ENCODE measurements at regions not wholly inside any gene's neighbourhood (a gene's known extent, or its start where the extent isn't known, plus 50 kb on each side); places are given as distances from the start of the nearest gene placed in this dataset.

- Histone ChIP-seq H3K9ac (ENCODE audit: low read length) (no peak overlapping the region), H3K27ac (ENCODE audit: low read length) (no peak overlapping the region), H4K20me1 (ENCODE audit: insufficient read depth, low read length) (no peaks in the 10 kb centered on the region), H3K4me3 (ENCODE audit: low read length) (no peak overlapping the region), H3K9me3 (ENCODE audit: insufficient read depth, low read length) (0 out of 2 replicates have a peak, but pooled peaks cover 2% of the 10 kb centered on the region), H3K36me3 (replicated peaks; ENCODE audit: low read depth, low read length) (no peaks in the 10 kb centered on the region), H3K4me1 (ENCODE audit: low read length) (no peaks in the 10 kb centered on the region), H3K79me2 (ENCODE audit: low read length) (no peaks in the 10 kb centered on the region), H3K27me3 (ENCODE audit: low read depth, low read length) (peaks cover 6% of the 10 kb centered on the region; the same call in 1 of the 2 replicates), H3K4me2 (ENCODE audit: low read length) (no peak overlapping the region), H2AFZ (ENCODE audit: low read depth, low read length) (no peak overlapping the region)
- TF ChIP-seq CTCF (IDR thresholded peaks at IDR 0.05; ENCODE audit: low read depth, low read length) = no peak
- TF ChIP-seq EZH2phosphoT487 (IDR thresholded peaks at IDR 0.05; ENCODE audit: low read depth) = no peak
Observed at GRCh38 chr3:73164622-73165021, 103.2 kb downstream of the EBLN2 start.

GRCh38 chr3:73175698-73176097 is 114.2 kb downstream of the EBLN2 start:
- H3K4me2 ChIP-seq (ENCODE audit: low read length) = no peak overlapping the region
- no peak overlapping the region for H3K27ac ChIP-seq (ENCODE audit: low read length)
- no peaks in the 10 kb centered on the region for H3K9me3 ChIP-seq (ENCODE audit: insufficient read depth, low read length)
- H4K20me1 ChIP-seq (ENCODE audit: insufficient read depth, low read length) = no peaks in the 10 kb centered on the region
- H2AFZ ChIP-seq (ENCODE audit: low read depth, low read length) = no peak overlapping the region
- H3K36me3 ChIP-seq (replicated peaks; ENCODE audit: low read depth, low read length) = no peaks in the 10 kb centered on the region
- no peak for TF ChIP-seq CTCF (IDR thresholded peaks at IDR 0.05; ENCODE audit: low read depth, low read length)
- TF ChIP-seq EZH2phosphoT487 (IDR thresholded peaks at IDR 0.05; ENCODE audit: low read depth) = no peak
- H3K4me3 ChIP-seq (ENCODE audit: low read length) = no peak overlapping the region
- no peak overlapping the region for H3K9ac ChIP-seq (ENCODE audit: low read length)
- H3K79me2 ChIP-seq (ENCODE audit: low read length) = no peaks in the 10 kb centered on the region
- peaks cover 27% of the 10 kb centered on the region for H3K4me1 ChIP-seq (ENCODE audit: low read length)
- no peaks in the 10 kb centered on the region for H3K27me3 ChIP-seq (ENCODE audit: low read depth, low read length)

GRCh38 chr3:73176941-73177340 is 115.5 kb downstream of the EBLN2 start:
- H3K79me2 ChIP-seq (ENCODE audit: low read length) = no peaks in the 10 kb centered on the region

GRCh38 chr3:73177827-73178226 is 116.4 kb downstream of the EBLN2 start:
- Histone ChIP-seq H3K27ac (ENCODE audit: low read length) (peak overlapping the region; percentile 1; the same call in 1 of the 2 replicates), H3K36me3 (replicated peaks; ENCODE audit: low read depth, low read length) (no peaks in the 10 kb centered on the region), H4K20me1 (ENCODE audit: insufficient read depth, low read length) (no peaks in the 10 kb centered on the region), H3K9me3 (ENCODE audit: insufficient read depth, low read length) (no peaks in the 10 kb centered on the region), H3K27me3 (ENCODE audit: low read depth, low read length) (no peaks in the 10 kb centered on the region), H3K4me3 (ENCODE audit: low read length) (no peak overlapping the region), H3K9ac (ENCODE audit: low read length) (no peak overlapping the region), H2AFZ (ENCODE audit: low read depth, low read length) (peak overlapping the region; percentile 35; the same call in 1 of the 2 replicates), H3K79me2 (ENCODE audit: low read length) (no peaks in the 10 kb centered on the region), H3K4me2 (ENCODE audit: low read length) (peak overlapping the region; percentile 46), H3K4me1 (ENCODE audit: low read length) (peaks cover 27% of the 10 kb centered on the region)
- TF ChIP-seq CTCF (IDR thresholded peaks at IDR 0.05; ENCODE audit: low read depth, low read length) (no peak), EZH2phosphoT487 (IDR thresholded peaks at IDR 0.05; ENCODE audit: low read depth) (no peak)

More at GRCh38 chr3:73176941-73177340, 115.5 kb downstream of the EBLN2 start:
- H3K4me3 ChIP-seq (ENCODE audit: low read length) = no peak overlapping the region
- no peak overlapping the region for H3K9ac ChIP-seq (ENCODE audit: low read length)
- no peaks in the 10 kb centered on the region for H3K27me3 ChIP-seq (ENCODE audit: low read depth, low read length)
- no peaks in the 10 kb centered on the region for H3K9me3 ChIP-seq (ENCODE audit: insufficient read depth, low read length)
- no peak overlapping the region for H3K4me2 ChIP-seq (ENCODE audit: low read length)
- TF ChIP-seq CTCF (IDR thresholded peaks at IDR 0.05; ENCODE audit: low read depth, low read length) (no peak), EZH2phosphoT487 (IDR thresholded peaks at IDR 0.05; ENCODE audit: low read depth) (no peak)
- no peaks in the 10 kb centered on the region for H3K36me3 ChIP-seq (replicated peaks; ENCODE audit: low read depth, low read length)
- H3K27ac ChIP-seq (ENCODE audit: low read length) = no peak overlapping the region
- peaks cover 27% of the 10 kb centered on the region for H3K4me1 ChIP-seq (ENCODE audit: low read length)
- no peak overlapping the region for H2AFZ ChIP-seq (ENCODE audit: low read depth, low read length)
- H4K20me1 ChIP-seq (ENCODE audit: insufficient read depth, low read length) = no peaks in the 10 kb centered on the region
